ENCODE measurements at regions not wholly inside any gene's neighbourhood (a gene's known extent, or its start where the extent isn't known, plus 50 kb on each side); places are given as distances from the start of the nearest gene placed in this dataset.

DNA sequence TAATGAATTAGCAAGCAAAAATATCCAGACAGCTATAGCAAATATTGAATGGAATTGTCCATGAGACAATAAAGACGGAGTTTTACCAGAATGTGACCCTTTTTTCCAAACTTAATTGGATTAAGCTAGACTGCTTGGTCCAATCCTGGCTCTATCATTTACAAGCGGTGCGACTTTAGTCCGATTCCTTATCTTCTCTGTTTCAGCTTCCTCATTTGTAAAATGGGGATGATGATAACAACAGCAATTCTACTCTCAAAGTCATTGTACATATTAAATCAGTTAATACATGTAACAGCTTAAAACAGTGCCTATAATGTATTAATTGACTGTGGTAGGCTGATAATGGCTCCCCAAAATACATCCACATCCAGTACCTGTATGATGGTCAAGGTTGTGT is 62.1 kb upstream of the CRBN start:
- TF ChIP-seq, protein P1, sequence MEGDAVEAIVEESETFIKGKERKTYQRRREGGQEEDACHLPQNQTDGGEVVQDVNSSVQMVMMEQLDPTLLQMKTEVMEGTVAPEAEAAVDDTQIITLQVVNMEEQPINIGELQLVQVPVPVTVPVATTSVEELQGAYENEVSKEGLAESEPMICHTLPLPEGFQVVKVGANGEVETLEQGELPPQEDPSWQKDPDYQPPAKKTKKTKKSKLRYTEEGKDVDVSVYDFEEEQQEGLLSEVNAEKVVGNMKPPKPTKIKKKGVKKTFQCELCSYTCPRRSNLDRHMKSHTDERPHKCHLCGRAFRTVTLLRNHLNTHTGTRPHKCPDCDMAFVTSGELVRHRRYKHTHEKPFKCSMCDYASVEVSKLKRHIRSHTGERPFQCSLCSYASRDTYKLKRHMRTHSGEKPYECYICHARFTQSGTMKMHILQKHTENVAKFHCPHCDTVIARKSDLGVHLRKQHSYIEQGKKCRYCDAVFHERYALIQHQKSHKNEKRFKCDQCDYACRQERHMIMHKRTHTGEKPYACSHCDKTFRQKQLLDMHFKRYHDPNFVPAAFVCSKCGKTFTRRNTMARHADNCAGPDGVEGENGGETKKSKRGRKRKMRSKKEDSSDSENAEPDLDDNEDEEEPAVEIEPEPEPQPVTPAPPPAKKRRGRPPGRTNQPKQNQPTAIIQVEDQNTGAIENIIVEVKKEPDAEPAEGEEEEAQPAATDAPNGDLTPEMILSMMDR (conservative IDR thresholded peaks at IDR 0.05), result no peak
- no peak for TF ChIP-seq EZH2 (IDR thresholded peaks at IDR 0.05; ENCODE audit: low read depth)

Measured in PC-9 (cell line).